ENCODE measurements at regions not wholly inside any gene's neighbourhood (a gene's known extent, or its start where the extent isn't known, plus 50 kb on each side); places are given as distances from the start of the nearest gene placed in this dataset.

DNA sequence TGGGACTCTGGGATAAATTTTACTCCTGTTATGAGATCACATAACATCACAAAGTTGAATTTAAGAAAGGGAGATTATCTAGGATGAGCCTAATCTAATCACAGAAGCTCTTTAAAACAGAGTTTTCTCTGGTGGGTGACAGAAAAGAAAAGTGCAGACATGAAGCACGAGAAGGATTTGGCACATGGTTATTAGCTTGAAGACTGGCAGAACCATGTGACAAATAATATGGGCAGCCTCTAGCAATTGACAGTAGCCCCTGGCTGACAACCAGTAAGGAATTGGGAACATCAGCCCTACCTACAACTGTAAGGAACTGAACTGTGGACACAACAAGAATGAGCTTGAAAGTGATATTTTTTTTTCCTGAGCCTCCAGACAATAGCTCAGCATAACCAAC, 243.1 kb downstream of the HTR1A start:
- WGBS, 4 donors = 74 to 91% (median 78%) methylated on average over 1 of the region's 1 CpG
- intact Hi-C loops (cut with DNase I) = no loop called here
- DNase-seq = no peak
- no peaks in the 10 kb centered on the region for H3K27me3 ChIP-seq
- H3K36me3 ChIP-seq (replicated peaks in 1 of 2) = no peaks in the 10 kb centered on the region
- H3K4me3 ChIP-seq = no peak overlapping the region
- H3K9me3 ChIP-seq (replicated peaks in 1 of 3) = peaks cover 0 to 4% (median 0%) of the 10 kb centered on the region in 3 donors
- H3K27ac ChIP-seq = no peak overlapping the region
- TF ChIP-seq CTCF (IDR thresholded peaks at IDR 0.05) (no peak), POLR2A (IDR thresholded peaks at IDR 0.05) (no peak)
- H3K4me1 ChIP-seq (replicated peaks in 1 of 2) = peaks cover 8 to 11% of the 10 kb centered on the region in 2 donors

DNA sequence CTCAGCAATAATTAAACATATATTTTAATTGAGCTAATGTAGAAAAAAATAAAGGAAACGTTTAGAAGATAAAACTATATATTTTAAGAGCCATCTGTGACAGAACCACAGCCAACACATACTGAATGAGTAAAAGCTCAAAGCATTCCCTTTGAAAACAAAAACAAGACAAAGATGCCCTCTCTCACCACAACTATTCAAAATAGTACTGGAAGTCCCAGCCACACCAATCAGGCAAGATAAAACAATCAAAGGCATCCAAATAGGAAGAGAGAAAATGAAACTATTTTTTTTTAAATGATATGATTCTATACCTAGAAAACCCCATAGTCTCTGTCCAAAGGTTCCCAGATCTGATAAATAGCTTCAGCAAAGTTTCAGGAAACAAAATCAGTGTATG, 262.0 kb downstream of the HTR1A start:
- Histone ChIP-seq H3K36me3 (replicated peaks in 1 of 2) (no peaks in the 10 kb centered on the region), H3K4me1 (replicated peaks in 1 of 2) (no peaks in the 10 kb centered on the region), H3K9me3 (replicated peaks in 1 of 3) (peaks cover 0 to 4% (median 0%) of the 10 kb centered on the region in 3 donors), H3K27ac (no peak overlapping the region), H3K4me3 (no peak overlapping the region), H3K27me3 (no peaks in the 10 kb centered on the region)
- DNase-seq = no peak
- intact Hi-C loops (cut with DNase I) = no loop called here
- WGBS, 4 donors = 25 to 42% (median 34%) methylated on average over 1 of the region's 1 CpG
- TF ChIP-seq POLR2A (IDR thresholded peaks at IDR 0.05) = no peak
- no peak for TF ChIP-seq CTCF (IDR thresholded peaks at IDR 0.05)

- no peaks in the 10 kb centered on the region for H3K4me1 ChIP-seq (replicated peaks in 1 of 2)
- intact Hi-C loops (cut with DNase I) = no loop called here
- no peaks in the 10 kb centered on the region for H3K36me3 ChIP-seq (replicated peaks in 1 of 2)
- no peaks in the 10 kb centered on the region for H3K27me3 ChIP-seq
- no peak for DNase-seq
- WGBS, 4 donors = 80 to 87% (median 83%) methylated on average over 2 of the region's 2 CpGs
- H3K4me3 ChIP-seq = no peak overlapping the region
- TF ChIP-seq CTCF (IDR thresholded peaks at IDR 0.05) (no peak), POLR2A (IDR thresholded peaks at IDR 0.05) (no peak)
- no peak overlapping the region for H3K27ac ChIP-seq
- H3K9me3 ChIP-seq (replicated peaks in 1 of 3) = peaks cover 0 to 4% (median 0%) of the 10 kb centered on the region in 3 donors
Measured at GRCh38 chr5:63697811-63698210, 264.4 kb downstream of the HTR1A start.

GRCh38 chr5:63690546-63690945, 271.7 kb downstream of the HTR1A start:
- intact Hi-C loops (cut with DNase I) = no loop called here

More at GRCh38 chr5:63690546-63690945, 271.7 kb downstream of the HTR1A start:
- H3K4me1 ChIP-seq (replicated peaks in 1 of 2) = no peaks in the 10 kb centered on the region
- H3K27me3 ChIP-seq = no peaks in the 10 kb centered on the region
- H3K9me3 ChIP-seq (replicated peaks in 1 of 3) = no peaks in the 10 kb centered on the region
- no peak for DNase-seq
- TF ChIP-seq CTCF (IDR thresholded peaks at IDR 0.05) (no peak), POLR2A (IDR thresholded peaks at IDR 0.05) (no peak)
- WGBS, 4 donors = 76 to 82% (median 79%) methylated on average over 2 of the region's 2 CpGs
- H3K4me3 ChIP-seq = no peak overlapping the region
- H3K27ac ChIP-seq = no peak overlapping the region
- no peaks in the 10 kb centered on the region for H3K36me3 ChIP-seq (replicated peaks in 1 of 2)
